GM21367 (cell line): ENCODE measurements at regions not wholly inside any gene's neighbourhood (a gene's known extent, or its start where the extent isn't known, plus 50 kb on each side); places are given as distances from the start of the nearest gene placed in this dataset.
"Not testable (repeated sequence)": the region's sequence is repeated elsewhere in the genome, so short reads cannot be mapped to it uniquely, and the experiment has no call there.

Experiments used
- ATAC-seq: cut with Tn5 transposase; IDR thresholded peaks from one replicate; pipeline ENCODE4 v1.9.1; 2021; ENCODE audit not compliant: unreplicated experiment

- no peak for ATAC-seq
Measured at GRCh38 chr3:180409883-180410282, 192.1 kb upstream of the TTC14 start.

- ATAC-seq = no peak
Measured at GRCh38 chr3:180414157-180414556, 187.8 kb upstream of the TTC14 start.

GRCh38 chr3:180416111-180416594, 185.8 kb upstream of the TTC14 start:
- no peak for ATAC-seq

GRCh38 chr3:180417241-180417640, 184.7 kb upstream of the TTC14 start:
- no peak for ATAC-seq

- no peak for ATAC-seq
Measured at GRCh38 chr3:180420016-180420415, 181.9 kb upstream of the TTC14 start.

- no peak for ATAC-seq
Measured at GRCh38 chr3:180420804-180421203, 181.2 kb upstream of the TTC14 start.

GRCh38 chr3:180421221-180421620, 180.7 kb upstream of the TTC14 start:
- ATAC-seq = no peak

GRCh38 chr3:180421721-180422120, 180.2 kb upstream of the TTC14 start:
- ATAC-seq = no peak

GRCh38 chr3:180424305-180424704, 177.7 kb upstream of the TTC14 start:
- not testable (repeated sequence) for ATAC-seq

GRCh38 chr3:180430896-180431295, 171.1 kb upstream of the TTC14 start:
- no peak for ATAC-seq

- ATAC-seq = no peak
Measured at GRCh38 chr3:180433152-180433551, 168.8 kb upstream of the TTC14 start.

- no peak for ATAC-seq
Measured at GRCh38 chr3:180447136-180447535, 154.8 kb upstream of the TTC14 start.

GRCh38 chr3:180448407-180448806, 153.6 kb upstream of the TTC14 start:
- ATAC-seq = not testable (repeated sequence)

GRCh38 chr3:180457225-180457624, 144.7 kb upstream of the TTC14 start:
- ATAC-seq = no peak

- no peak for ATAC-seq
Measured at GRCh38 chr3:180466401-180467011, 135.5 kb upstream of the TTC14 start.

GRCh38 chr3:180467177-180467576, 134.8 kb upstream of the TTC14 start:
- no peak for ATAC-seq

GRCh38 chr3:180469149-180469548, 132.8 kb upstream of the TTC14 start:
- no peak for ATAC-seq

GRCh38 chr3:180478695-180479094, 123.3 kb upstream of the TTC14 start:
- ATAC-seq = no peak

- ATAC-seq = no peak
Measured at GRCh38 chr3:180492047-180492446, 109.9 kb upstream of the TTC14 start.

GRCh38 chr3:180496995-180497394, 105.0 kb upstream of the TTC14 start:
- no peak for ATAC-seq

GRCh38 chr3:180516368-180516767, 85.6 kb upstream of the TTC14 start:
- ATAC-seq = no peak

- no peak for ATAC-seq
Measured at GRCh38 chr3:180523040-180523439, 78.9 kb upstream of the TTC14 start.

- ATAC-seq = no peak
Measured at GRCh38 chr3:180528843-180529242, 73.1 kb upstream of the TTC14 start.
